OCI-LY7 (cell line): ENCODE measurements at regions not wholly inside any gene's neighbourhood (a gene's known extent, or its start where the extent isn't known, plus 50 kb on each side); places are given as distances from the start of the nearest gene placed in this dataset.

Source experiments
- BruUV-seq: library from RNA; stranded (reverse); fragments of 400-500 nt; replicated peaks from 2 replicates; lab custom pipeline; 2021; lab: Mats Ljungman, UMichigan
- CTCF ChIA-PET: fragments of 300-600 bp; sonication (Branson Sonifier 250); formaldehyde crosslinking; loops from one replicate; lab custom pipeline; 2022; ENCODE audit warnings: antibody characterized with exemption; ENCODE audit not compliant: unreplicated experiment; lab: Charles Lee
- POLR2A ChIA-PET: fragments of 300-600 bp; sonication (Branson Sonifier 250); formaldehyde crosslinking; loops from one replicate; lab custom pipeline; 2022; ENCODE audit warnings: antibody characterized with exemption; lab: Charles Lee
- DNase-seq: peaks from one replicate; pipeline ENCODE4 v3.0.0-alpha.2; 2015; ENCODE audit warnings: low spot score
- H2AFZ ChIP-seq: fragments of 200-600 bp; sonication (generic), shearing (Covaris generic); 2 replicates; pipeline ENCODE4 v1.6.1; 2014; ENCODE audit warnings: mild to moderate bottlenecking, antibody characterized with exemption, low read length, moderate library complexity
- H3K27ac ChIP-seq: fragments of 200-600 bp; sonication (generic); 2 replicates; pipeline ENCODE4 v1.5.1; 2014; ENCODE audit warnings: mixed run types, low read depth, mild to moderate bottlenecking, moderate library complexity, low read length, inconsistent platforms; ENCODE audit not compliant: poor library complexity, severe bottlenecking
- H3K36me3 ChIP-seq: fragments of 200-600 bp; sonication (generic); 2 replicates; pipeline ENCODE4 v1.6.1; 2014; ENCODE audit warnings: mild to moderate bottlenecking, antibody characterized with exemption, low read length, moderate library complexity, mixed read lengths; ENCODE audit not compliant: insufficient read depth
- H3K4me1 ChIP-seq: fragments of 200-600 bp; sonication (generic); 2 replicates; pipeline ENCODE4 v1.5.1; 2014; ENCODE audit warnings: mild to moderate bottlenecking, low read length; ENCODE audit not compliant: insufficient read depth, poor library complexity, severe bottlenecking
- H3K4me2 ChIP-seq: fragments of 200-600 bp; sonication (generic); 2 replicates; pipeline ENCODE4 v1.6.1; 2014; ENCODE audit warnings: mild to moderate bottlenecking, low read length
- H3K4me3 ChIP-seq: fragments of 200-600 bp; sonication (generic); 2 replicates; pipeline ENCODE4 v1.5.1; 2014; ENCODE audit warnings: mild to moderate bottlenecking, low read depth, low read length; ENCODE audit not compliant: poor library complexity, severe bottlenecking
- H3K79me2 ChIP-seq: fragments of 200-600 bp; sonication (generic); 2 replicates; pipeline ENCODE4 v1.6.1; 2016; ENCODE audit warnings: low read depth, mild to moderate bottlenecking, low read length, moderate library complexity, mixed read lengths; ENCODE audit not compliant: insufficient read depth
- H3K9me2 ChIP-seq: fragments of 200-600 bp; sonication (generic); 2 replicates; pipeline ENCODE4 v1.6.1; 2016; ENCODE audit warnings: mild to moderate bottlenecking, low read length, mixed read lengths; ENCODE audit not compliant: insufficient read depth
- H3K9me3 ChIP-seq: fragments of 200-600 bp; sonication (generic); 2 replicates; pipeline ENCODE4 v1.6.1; 2014; ENCODE audit warnings: mild to moderate bottlenecking, mixed run types, low read length, mixed read lengths
- H4K20me1 ChIP-seq: fragments of 200-600 bp; sonication (generic); 2 replicates; pipeline ENCODE4 v1.6.1; 2014; ENCODE audit warnings: mild to moderate bottlenecking, antibody characterized with exemption, low read length, moderate library complexity, mixed read lengths; ENCODE audit not compliant: insufficient read depth
- CTCF ChIP-seq: fragments of 200-600 bp; sonication (generic); conservative IDR thresholded peaks from 2 replicates; pipeline ENCODE4 v1.5.1; 2014; ENCODE audit warnings: mild to moderate bottlenecking, antibody characterized with exemption, low read length, moderate library complexity, mixed read lengths
- EZH2phosphoT487 ChIP-seq: fragments of 200-600 bp; sonication (generic); IDR thresholded peaks from 2 replicates; pipeline ENCODE4 v1.6.1; 2018; ENCODE audit warnings: low read depth, borderline replicate concordance, mild to moderate bottlenecking, mixed run types, antibody characterized with exemption, low read length, moderate library complexity, mixed read lengths
- intact Hi-C: fragments of 100-400 bp; cut with micrococcal nuclease; formaldehyde crosslinking; loops from one replicate; pipeline ENCODE4 v1.10.0; 2022; ENCODE audit not compliant: unreplicated experiment

GRCh38 chr3:147775816-147776530 lies 366.8 kb downstream of the ZIC1 start:
- intact Hi-C loops: no loop called here
- TF ChIP-seq CTCF: no peak
- no peak for TF ChIP-seq EZH2phosphoT487
- H3K36me3 ChIP-seq: no peaks in the 10 kb centered on the region
- no peaks in the 10 kb centered on the region for H3K79me2 ChIP-seq
- H3K4me1 ChIP-seq: no peaks in the 10 kb centered on the region
- DNase-seq: no peak
- no peak overlapping the region for H3K27ac ChIP-seq
- H3K9me2 ChIP-seq: no peaks in the 10 kb centered on the region
- CTCF ChIA-PET: no interaction called here
- no peak overlapping the region for H2AFZ ChIP-seq
- POLR2A ChIA-PET: no interaction called here
- BruUV-seq: no TSS peak
- H3K4me2 ChIP-seq: no peak overlapping the region
- H3K9me3 ChIP-seq: no peaks in the 10 kb centered on the region
- no peak overlapping the region for H3K4me3 ChIP-seq
- no peaks in the 10 kb centered on the region for H4K20me1 ChIP-seq

- no peak for DNase-seq
- TF ChIP-seq EZH2phosphoT487: no peak
- no peak for TF ChIP-seq CTCF
- Histone ChIP-seq H3K9me3 (no peaks in the 10 kb centered on the region), H4K20me1 (no peaks in the 10 kb centered on the region), H3K9me2 (no peaks in the 10 kb centered on the region), H3K27ac (no peak overlapping the region), H3K36me3 (no peaks in the 10 kb centered on the region), H3K4me1 (no peaks in the 10 kb centered on the region), H3K79me2 (no peaks in the 10 kb centered on the region), H3K4me3 (no peak overlapping the region), H2AFZ (no peak overlapping the region), H3K4me2 (no peak overlapping the region)
- no TSS peak for BruUV-seq
- intact Hi-C loops: no loop called here
- ChIA-PET POLR2A (interaction anchor here (0.6 kb wide), 1 partner anchor 363 kb away, joined by 3 read pairs; no protein-coding TSS in a partner anchor), CTCF (no interaction called here)
Measured at GRCh38 chr3:147793841-147794240, 384.7 kb downstream of the ZIC1 start.

GRCh38 chr3:147794596-147794995 lies 385.4 kb downstream of the ZIC1 start:
- ChIA-PET POLR2A (no interaction called here), CTCF (no interaction called here)
- Histone ChIP-seq H3K9me2 (no peaks in the 10 kb centered on the region), H3K4me3 (no peak overlapping the region), H3K9me3 (no peaks in the 10 kb centered on the region), H4K20me1 (no peaks in the 10 kb centered on the region), H3K79me2 (no peaks in the 10 kb centered on the region), H3K36me3 (no peaks in the 10 kb centered on the region), H2AFZ (no peak overlapping the region), H3K4me1 (no peaks in the 10 kb centered on the region), H3K27ac (no peak overlapping the region), H3K4me2 (no peak overlapping the region)
- no TSS peak for BruUV-seq
- intact Hi-C loops: no loop called here
- TF ChIP-seq CTCF (no peak), EZH2phosphoT487 (no peak)
- DNase-seq: no peak
